ENCODE measurements at regions not wholly inside any gene's neighbourhood (a gene's known extent, or its start where the extent isn't known, plus 50 kb on each side); places are given as distances from the start of the nearest gene placed in this dataset.
"Not testable (repeated sequence)": the region's sequence is repeated elsewhere in the genome, so short reads cannot be mapped to it uniquely, and the experiment has no call there.

DNA sequence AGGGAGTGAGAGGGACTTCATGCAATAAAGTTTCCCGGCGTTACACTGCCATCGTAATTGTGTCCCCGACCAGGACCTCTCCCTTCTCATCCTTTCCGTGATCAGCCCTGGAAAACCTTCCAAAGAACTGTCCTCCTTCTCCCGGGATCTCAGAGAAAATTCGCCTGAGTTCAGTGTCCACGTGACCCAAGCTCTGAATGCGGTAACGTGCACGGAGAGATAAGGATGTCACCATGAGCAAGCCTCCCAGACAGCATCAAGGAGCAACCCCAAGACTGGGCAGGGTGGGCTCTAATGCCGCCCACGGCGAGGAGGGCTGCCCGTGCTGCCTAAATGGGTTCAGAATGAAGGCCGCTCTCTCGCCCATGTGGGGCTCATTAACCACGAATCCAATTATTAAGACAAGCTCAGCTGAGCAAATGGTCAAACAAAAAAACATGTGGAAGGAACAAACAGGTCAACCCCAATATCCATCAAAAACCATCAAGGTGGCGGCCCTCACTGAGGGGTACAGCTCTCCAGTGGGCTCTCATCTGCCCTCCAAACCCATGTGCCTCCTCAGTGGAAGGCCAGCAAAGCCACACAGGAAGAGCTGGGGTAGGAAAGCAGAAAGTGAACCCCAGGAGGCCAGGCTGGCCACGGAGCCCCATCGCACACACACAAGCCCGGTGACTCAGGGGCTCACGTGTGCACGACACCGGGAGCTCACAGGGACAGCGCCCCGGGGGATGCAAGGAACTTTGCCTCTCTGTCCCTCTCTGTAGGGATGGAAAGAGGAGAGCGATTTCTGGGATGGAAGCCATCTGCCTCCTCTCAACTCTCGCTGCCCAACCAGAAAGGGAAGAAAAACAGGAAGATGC is 62.0 kb downstream of the ART5 start:
- not testable (repeated sequence) for TF ChIP-seq CTCF (IDR thresholded peaks at IDR 0.05; ENCODE audit: insufficient read depth, low read depth, low read length); EZH2 (IDR thresholded peaks at IDR 0.05; ENCODE audit: insufficient read depth, low read length)

Measured in astrocyte (in vitro differentiated cells and primary cell).